GM18502 (cell line): ENCODE measurements at regions not wholly inside any gene's neighbourhood (a gene's known extent, or its start where the extent isn't known, plus 50 kb on each side); places are given as distances from the start of the nearest gene placed in this dataset.
"Not testable (repeated sequence)": the region's sequence is repeated elsewhere in the genome, so short reads cannot be mapped to it uniquely, and the experiment has no call there.

Experiments used
- ATAC-seq: cut with Tn5 transposase; IDR thresholded peaks from one replicate; pipeline ENCODE4 v1.9.1; 2021; ENCODE audit warnings: mild to moderate bottlenecking; ENCODE audit not compliant: unreplicated experiment, poor library complexity

- no peak for ATAC-seq
Observed at GRCh38 chr17:45645330-45645729, 138.8 kb upstream of the CRHR1 start.

GRCh38 chr17:45646288-45646988 is 137.7 kb upstream of the CRHR1 start:
- no peak for ATAC-seq

DNA sequence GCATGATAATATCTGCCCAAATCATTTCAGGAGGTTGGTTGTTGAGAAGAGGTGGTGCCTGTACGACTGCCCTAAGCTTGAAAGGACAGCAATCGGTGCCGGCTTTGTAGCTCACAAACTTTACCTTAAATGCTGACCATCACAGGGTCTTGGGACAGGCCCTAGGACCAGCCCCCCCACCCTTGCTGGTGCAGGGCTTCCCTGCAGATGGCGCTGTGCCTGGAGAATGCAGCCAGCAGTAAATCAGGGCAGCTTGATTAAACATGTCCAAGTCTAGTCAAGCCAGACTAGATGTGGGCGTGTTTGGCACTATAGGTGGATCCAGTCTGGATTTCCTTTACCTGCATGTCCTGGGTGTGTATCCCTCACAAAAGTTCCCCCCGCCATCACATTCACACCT is 135.5 kb upstream of the CRHR1 start:
- ATAC-seq = no peak

DNA sequence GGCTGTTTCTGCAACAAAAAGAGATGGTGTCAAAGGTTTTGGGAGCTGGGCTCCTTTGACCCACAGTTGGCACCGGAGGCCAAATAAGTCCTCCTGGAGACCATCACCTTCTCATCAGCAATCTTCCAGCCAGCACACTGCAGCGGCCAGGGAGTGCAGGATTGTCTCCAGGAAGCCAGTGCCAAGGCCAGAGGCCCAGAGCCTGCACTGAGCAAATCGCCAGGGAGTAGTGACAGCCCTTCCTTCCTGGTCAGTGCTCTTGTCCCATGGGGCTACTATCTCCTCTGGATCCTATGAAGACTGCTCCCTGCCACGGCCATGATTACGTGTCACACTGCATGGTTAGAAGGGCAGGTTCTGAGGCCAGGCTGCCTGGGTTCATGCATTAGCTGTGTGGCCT is 134.3 kb upstream of the CRHR1 start:
- ATAC-seq = no peak

GRCh38 chr17:45650561-45650960 is 133.6 kb upstream of the CRHR1 start:
- ATAC-seq = no peak

DNA sequence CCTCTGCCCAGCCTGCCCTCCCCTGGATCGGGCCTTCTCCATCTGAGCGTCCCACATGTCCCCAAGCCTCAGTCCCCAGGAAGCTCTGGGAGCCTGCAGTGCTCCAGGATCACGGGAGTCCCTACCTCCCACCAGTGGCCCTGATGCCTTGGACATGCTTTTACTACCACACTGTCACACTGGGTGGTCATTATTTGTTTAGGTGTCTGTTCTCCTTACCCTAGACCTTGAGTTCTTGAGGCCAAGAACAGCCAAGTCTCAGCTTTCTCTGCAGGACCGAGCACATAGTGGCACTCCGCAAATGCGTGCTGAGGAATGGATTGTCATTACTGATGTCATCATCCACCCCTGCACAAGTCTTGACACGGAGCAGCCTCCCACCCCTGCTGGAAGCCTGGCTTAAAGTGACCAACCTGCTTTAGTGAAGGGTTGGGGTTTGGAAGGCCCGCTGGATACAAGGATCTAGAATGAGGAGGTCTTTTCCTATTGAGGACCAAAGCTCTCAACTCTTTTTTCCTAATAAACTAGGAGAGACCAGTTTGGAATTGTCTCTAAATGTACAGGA is 132.9 kb upstream of the CRHR1 start:
- ATAC-seq = no peak

GRCh38 chr17:45653616-45654015 is 130.5 kb upstream of the CRHR1 start:
- ATAC-seq = no peak

GRCh38 chr17:45656527-45657181 is 127.5 kb upstream of the CRHR1 start:
- ATAC-seq = no peak

DNA sequence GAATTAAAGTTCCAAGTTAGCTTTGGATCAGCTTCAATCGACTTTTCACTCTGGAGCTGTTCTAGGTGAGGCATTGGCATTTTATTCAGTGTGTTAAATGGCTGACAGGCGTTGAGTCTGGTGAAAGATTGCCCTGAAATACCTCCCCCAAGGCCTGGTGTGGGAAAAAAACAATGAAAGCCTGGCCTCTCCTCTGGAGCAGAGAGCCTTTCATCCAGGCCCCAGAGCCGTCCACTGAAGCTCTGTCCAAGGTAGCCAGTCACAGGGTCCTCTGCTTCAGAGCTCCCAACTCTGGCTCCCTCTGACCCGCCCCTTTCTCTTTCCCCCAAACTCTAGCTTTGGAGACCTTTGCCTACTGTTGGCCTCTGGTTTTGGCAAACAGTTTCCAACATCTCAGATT is 123.6 kb upstream of the CRHR1 start:
- no peak for ATAC-seq

DNA sequence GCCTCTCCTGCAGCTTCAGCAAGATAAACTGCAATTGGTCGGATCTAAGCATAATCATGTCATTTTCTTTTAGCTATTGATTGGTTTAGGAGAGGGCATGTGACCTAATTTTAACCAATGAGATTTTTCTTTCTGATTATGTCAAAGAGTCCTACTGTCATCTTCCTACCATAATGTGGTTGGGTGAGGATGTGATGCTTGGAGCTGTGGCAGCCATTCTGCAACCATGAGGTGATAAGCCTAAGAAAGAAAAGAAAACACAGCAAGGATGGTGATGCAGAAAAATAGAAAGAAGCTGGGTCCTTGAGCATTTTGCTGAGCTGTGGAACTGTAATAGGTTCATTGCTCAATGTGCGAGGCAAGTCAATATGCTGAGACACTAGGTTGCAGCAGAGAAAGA is 121.7 kb upstream of the CRHR1 start:
- no peak for ATAC-seq

DNA sequence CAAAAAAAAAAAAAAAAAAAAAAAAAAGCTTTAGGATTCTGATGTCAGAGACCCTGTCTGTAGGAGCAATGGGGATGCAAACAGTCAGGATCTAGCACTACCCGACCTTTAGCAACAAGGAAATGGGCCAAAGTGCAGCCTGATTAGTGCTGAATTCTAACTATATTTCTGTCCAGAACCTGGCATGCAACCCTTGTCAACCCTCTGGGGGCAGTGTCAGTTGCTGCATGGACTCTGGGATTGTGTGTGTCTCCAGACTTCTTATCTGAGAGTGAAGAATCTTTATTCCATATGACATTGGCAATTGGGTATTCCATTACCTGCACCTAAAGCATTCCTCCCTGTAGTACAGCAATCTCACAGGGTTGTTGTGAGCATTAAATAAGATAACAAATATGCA is 120.3 kb upstream of the CRHR1 start:
- ATAC-seq = no peak

- no peak for ATAC-seq
Observed at GRCh38 chr17:45664921-45665320, 119.2 kb upstream of the CRHR1 start.

GRCh38 chr17:45666046-45666600 is 118.0 kb upstream of the CRHR1 start:
- ATAC-seq = no peak

DNA sequence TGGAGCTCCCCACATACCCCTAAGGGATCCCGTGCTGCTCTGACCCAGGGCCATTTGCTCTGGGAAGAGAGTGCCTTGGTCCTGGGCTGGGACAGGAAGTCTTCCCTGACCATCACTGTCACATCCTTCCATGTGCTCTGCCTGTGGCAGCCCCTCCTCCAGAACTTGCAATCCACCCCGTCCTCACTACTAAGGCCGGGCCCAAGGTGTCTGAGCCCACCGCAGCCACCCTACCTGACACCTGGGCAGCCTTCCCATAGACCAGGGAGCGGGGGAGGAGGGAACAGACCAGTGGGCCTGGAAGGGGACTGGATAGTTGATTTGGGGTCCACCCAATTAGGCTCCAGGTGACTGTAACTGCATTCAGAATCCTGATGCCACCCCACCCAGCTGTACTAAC is 117.5 kb upstream of the CRHR1 start:
- no peak for ATAC-seq

DNA sequence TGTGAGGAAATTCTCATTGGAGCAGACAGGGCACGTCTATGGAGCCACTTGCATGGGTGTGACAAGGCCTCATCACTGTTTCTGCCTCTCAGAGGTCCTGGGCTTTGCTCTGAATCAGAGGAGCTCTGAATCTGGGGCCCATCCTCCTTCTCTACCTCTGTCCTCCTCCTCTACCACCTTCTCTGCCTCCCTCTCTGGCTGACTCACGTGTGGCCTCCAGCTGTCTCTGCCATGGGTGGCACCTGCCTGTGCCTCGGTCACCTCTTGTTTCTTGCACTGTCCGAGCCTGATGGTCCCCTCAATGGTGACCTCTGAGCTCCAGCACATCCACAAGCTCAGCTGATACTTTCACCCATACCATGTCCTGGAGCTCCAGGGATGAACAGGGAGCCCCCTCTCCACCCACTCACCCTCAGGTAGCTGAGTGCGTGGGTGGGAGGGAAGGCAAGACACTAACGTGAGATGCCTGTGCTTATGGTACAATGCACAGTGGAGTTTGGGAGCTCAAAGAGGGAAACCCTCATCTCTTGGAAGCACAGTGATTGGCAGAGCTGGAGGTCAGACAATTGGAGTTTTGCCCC is 116.4 kb upstream of the CRHR1 start:
- ATAC-seq = no peak

DNA sequence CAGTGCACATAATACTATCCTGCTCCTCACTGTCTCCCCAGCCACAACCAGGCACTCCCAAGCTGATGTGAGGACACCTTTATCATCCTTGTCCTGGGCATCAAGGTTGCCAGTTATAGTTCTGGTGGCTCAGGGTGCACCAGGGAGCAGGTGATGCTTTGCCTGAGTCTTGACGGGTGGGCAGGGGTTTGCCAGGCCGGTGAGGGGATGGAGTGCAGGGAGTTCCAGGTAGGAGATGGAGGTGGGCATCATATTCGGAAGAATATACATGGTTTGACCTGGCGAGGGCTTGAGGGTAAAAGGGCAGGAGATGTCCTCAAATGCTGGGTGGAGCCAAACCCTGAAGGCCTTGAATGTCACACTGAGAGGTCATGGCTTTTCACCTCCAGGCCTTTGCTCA is 115.8 kb upstream of the CRHR1 start:
- no peak for ATAC-seq

- no peak for ATAC-seq
Observed at GRCh38 chr17:45672301-45672700, 111.8 kb upstream of the CRHR1 start.

DNA sequence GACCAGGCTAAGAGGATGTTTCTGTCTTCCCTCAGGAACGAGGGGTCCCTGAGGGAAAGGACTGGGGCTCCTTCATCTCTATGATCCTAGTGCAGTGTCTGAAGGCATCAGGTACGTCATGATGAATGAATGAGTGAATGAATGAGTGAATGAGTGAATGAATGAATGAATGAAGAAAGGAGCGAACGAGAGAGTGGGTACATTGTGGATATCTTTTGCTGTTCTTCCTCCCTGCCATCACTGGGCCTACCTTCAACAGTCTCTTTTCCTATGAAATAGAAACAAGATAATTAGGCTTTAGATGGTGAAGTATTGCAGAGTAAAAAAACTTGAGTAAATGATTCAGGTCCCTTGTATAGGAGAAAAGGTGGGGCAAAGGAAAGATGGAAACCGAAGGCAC is 111.3 kb upstream of the CRHR1 start:
- ATAC-seq = no peak

DNA sequence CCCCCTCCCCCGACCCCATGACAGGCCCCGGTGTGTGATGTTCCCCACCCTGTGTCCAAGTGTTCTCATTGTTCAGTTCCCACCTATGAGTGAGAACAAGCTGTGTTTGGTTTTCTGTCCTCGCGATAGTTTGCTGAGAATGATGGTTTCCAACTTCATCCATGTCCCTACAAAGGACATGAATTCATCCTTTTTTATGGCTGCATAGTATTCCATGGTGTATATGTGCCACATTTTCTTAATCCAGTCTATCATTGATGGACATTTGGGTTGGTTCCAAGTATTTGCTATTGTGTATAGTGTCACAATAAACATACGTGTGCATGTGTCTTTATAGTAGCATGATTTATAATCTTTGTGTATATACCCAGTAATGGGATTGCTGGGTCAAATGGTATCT is 110.4 kb upstream of the CRHR1 start:
- ATAC-seq = not testable (repeated sequence)

DNA sequence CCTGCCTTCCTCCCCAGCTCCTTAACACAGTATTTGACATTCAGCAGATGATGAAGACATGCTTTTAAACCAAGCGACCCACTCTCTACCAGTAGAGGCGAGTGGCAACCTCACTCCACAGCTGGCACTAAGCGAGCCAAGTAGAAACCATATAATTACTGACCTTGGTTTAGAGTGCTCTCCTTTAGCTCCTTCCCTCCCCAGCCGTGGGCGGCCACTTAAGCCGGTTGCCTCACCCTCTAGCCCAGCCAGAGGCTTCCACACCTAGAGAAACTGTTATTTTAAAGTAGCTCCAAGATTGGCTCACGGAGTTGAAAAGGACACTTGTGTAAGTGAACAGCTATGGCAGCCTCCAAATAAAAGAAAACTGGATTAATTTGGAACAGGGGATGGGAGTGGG is 109.1 kb upstream of the CRHR1 start:
- ATAC-seq = no peak

DNA sequence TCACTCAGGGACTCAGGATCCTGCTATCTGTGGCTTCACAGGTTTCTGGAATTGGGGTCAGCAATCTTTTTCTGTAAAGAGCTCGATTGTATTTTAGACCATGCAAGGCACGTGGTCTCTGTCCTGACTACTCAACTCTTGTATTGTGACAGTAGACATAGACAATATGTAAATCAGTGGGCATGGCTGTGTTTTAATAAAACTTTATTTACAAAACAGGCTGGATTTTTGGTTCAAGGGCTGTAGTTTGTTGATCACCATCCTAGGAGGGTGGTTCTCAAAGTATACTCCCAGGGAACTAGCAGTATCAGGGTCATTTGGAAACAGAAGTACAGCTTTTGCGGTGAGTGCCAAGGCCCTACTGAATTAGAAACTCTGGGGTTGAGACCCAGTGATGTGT is 108.2 kb upstream of the CRHR1 start:
- ATAC-seq = no peak
